K562 (cell line): ENCODE measurements at regions not wholly inside any gene's neighbourhood (a gene's known extent, or its start where the extent isn't known, plus 50 kb on each side); places are given as distances from the start of the nearest gene placed in this dataset.
"Not testable (repeated sequence)": the region's sequence is repeated elsewhere in the genome, so short reads cannot be mapped to it uniquely, and the experiment has no call there.

Experiments
- ATAC-seq: fragments of 200-7000 bp; cut with Tn5 transposase; 3 replicates; pipeline ENCODE4 v1.9.1; 2020; ENCODE audit warnings: moderate library complexity
- BruUV-seq: library from RNA; stranded (reverse); fragments of 400-500 nt; replicated peaks from 2 replicates; lab custom pipeline; 2021; lab: Mats Ljungman, UMichigan
- CTCF ChIA-PET: fragments of 300-600 bp; formaldehyde crosslinking; extraction: SDS; loops from one replicate; lab custom pipeline; 2021; ENCODE audit warnings: low intra/inter-chr PET ratio; lab: Yijun Ruan, JAX
- POLR2A ChIA-PET: fragments of 300-600, 350-650 bp; sonication (Branson Sonifier 250); formaldehyde crosslinking; extraction: SDS; loops from one replicate; lab custom pipeline; 2021; ENCODE audit warnings: antibody characterized with exemption, inconsistent platforms; lab: Yijun Ruan, JAX
- DNase-seq, 4 experiments: peaks; one replicate each; pipeline versions ENCODE4 v3.0.0 to v3.0.0-alpha.2; 2011 to 2018; ENCODE audit warnings: low spot score in 3 of 4, mixed read lengths in 3 of 4; ENCODE audit errors: extremely low read depth in 1 of 4
- FAIRE-seq: peaks from 2 replicates; lab custom pipeline; 2011; peaks lifted over from hg19 to GRCh38; lab: Jason Lieb, UNC
- H2AFZ ChIP-seq: 2 replicates; pipeline ENCODE4 v1.6.0; 2011; ENCODE audit warnings: low read depth, low read length, control low read depth, inconsistent platforms
- H3K27ac ChIP-seq: fragments of 200-600 bp; 3 replicates; pipeline ENCODE4 v1.8.0; 2011; ENCODE audit warnings: low read depth, mild to moderate bottlenecking, control low read depth, inconsistent platforms, low read length, moderate library complexity, mixed read lengths; ENCODE audit errors: extremely low read depth
- H3K27me3 ChIP-seq, 2 experiments: fragments of 300-600 bp in 1 of 2; 2 replicates in 1 of 2; 3 replicates in 1 of 2; pipeline versions ENCODE4 v1.6.0 to v1.8.0; 2011; ENCODE audit warnings: inconsistent platforms in 2 of 2, low read length in 2 of 2, mild to moderate bottlenecking in 1 of 2, mixed read lengths in 1 of 2, moderate library complexity in 1 of 2; ENCODE audit not compliant: control insufficient read depth in 2 of 2, insufficient read depth in 2 of 2
- H3K36me3 ChIP-seq: fragments of 300-600 bp; 3 replicates; pipeline ENCODE4 v1.8.0; 2011; ENCODE audit warnings: mild to moderate bottlenecking, low read length, inconsistent platforms; ENCODE audit not compliant: control insufficient read depth, insufficient read depth
- H3K4me1 ChIP-seq, 2 experiments: fragments of 200-600 bp in 1 of 2; replicated peaks in 1 of 2; 2 replicates in 1 of 2; 3 replicates in 1 of 2; pipeline versions ENCODE4 v1.5.1 to v1.8.0; 2011; ENCODE audit warnings: inconsistent platforms in 2 of 2, low read length in 2 of 2, mild to moderate bottlenecking in 1 of 2, mixed read lengths in 1 of 2, moderate library complexity in 1 of 2; ENCODE audit not compliant: control insufficient read depth in 2 of 2, insufficient read depth in 2 of 2
- H3K4me2 ChIP-seq: 2 replicates; pipeline ENCODE4 v1.6.1; 2011; ENCODE audit warnings: low read length, control low read depth, inconsistent platforms, mixed read lengths; ENCODE audit not compliant: insufficient read depth
- H3K4me3 ChIP-seq: fragments of 200-600 bp; sonication (generic), shearing (Covaris generic); 2 replicates; pipeline ENCODE4 v1.5.1; 2016; ENCODE audit warnings: control low read depth, inconsistent platforms
- H3K79me2 ChIP-seq: fragments of 200-600 bp; 3 replicates; pipeline ENCODE4 v1.8.0; 2011; ENCODE audit warnings: low read length, inconsistent platforms; ENCODE audit not compliant: control insufficient read depth, insufficient read depth
- H3K9ac ChIP-seq, 2 experiments: 2 replicates each; pipeline versions ENCODE4 v1.6.0 to v1.6.1; 2011; ENCODE audit warnings: low read depth in 2 of 2, low read length in 2 of 2, control low read depth in 1 of 2, inconsistent platforms in 1 of 2, mild to moderate bottlenecking in 1 of 2, mixed read lengths in 1 of 2; ENCODE audit not compliant: insufficient read depth in 1 of 2
- H3K9me1 ChIP-seq: one replicate; pipeline ENCODE4 v1.6.0; 2011; ENCODE audit warnings: inconsistent platforms, mild to moderate bottlenecking, low read length, moderate library complexity; ENCODE audit not compliant: control insufficient read depth, insufficient read depth
- H3K9me3 ChIP-seq: replicated peaks from 2 replicates; pipeline ENCODE4 v1.5.1; 2011; ENCODE audit warnings: low read depth, low read length, inconsistent platforms; ENCODE audit not compliant: control insufficient read depth, insufficient read depth
- H4K20me1 ChIP-seq: replicated peaks from 2 replicates; pipeline ENCODE4 v1.6.1; 2011; ENCODE audit warnings: low read length, inconsistent platforms, mixed read lengths; ENCODE audit not compliant: control insufficient read depth, insufficient read depth
- HDGF ChIP-seq: fragments of 450-650 bp; IDR thresholded peaks from 2 replicates; pipeline ENCODE4 v1.6.1; 2016
- HINFP ChIP-seq: fragments of 450-650 bp; conservative IDR thresholded peaks from 2 replicates; pipeline ENCODE4 v1.6.1; 2016; ENCODE audit warnings: missing genetic modification characterization, low read depth, mild to moderate bottlenecking, control low read depth, missing compliant biosample characterization
- ID3 ChIP-seq, 2 experiments: fragments of 250-450 bp in 1 of 2; fragments of 450-650 bp in 1 of 2; sonication (Bioruptor Pico) in 1 of 2; IDR thresholded peaks; 2 replicates each; pipeline versions ENCODE4 v1.6.1 to v1.8.0; 2016 to 2021; ENCODE audit warnings: mild to moderate bottlenecking in 2 of 2, moderate library complexity in 2 of 2, missing compliant biosample characterization in 1 of 2, missing genetic modification characterization in 1 of 2
- MTA1 ChIP-seq: fragments of 450-650 bp; IDR thresholded peaks from 2 replicates; pipeline ENCODE4 v1.6.1; 2017; ENCODE audit warnings: borderline replicate concordance
- NFIC ChIP-seq: fragments of 450-650 bp; IDR thresholded peaks from 2 replicates; pipeline ENCODE4 v1.6.1; 2017; ENCODE audit warnings: mild to moderate bottlenecking, inconsistent platforms
- NFYB ChIP-seq: IDR thresholded peaks from 2 replicates; pipeline ENCODE4 v1.6.1; 2011; ENCODE audit warnings: mild to moderate bottlenecking, moderate library complexity; ENCODE audit not compliant: insufficient read length; ENCODE audit errors: extremely low read depth
- POU5F1 ChIP-seq: fragments of 150-350 bp; IDR thresholded peaks from 2 replicates; pipeline ENCODE4 v1.6.1; 2014; ENCODE audit warnings: borderline replicate concordance, low read length, low read depth, mild to moderate bottlenecking; ENCODE audit not compliant: partially characterized antibody
- SIRT6 ChIP-seq: IDR thresholded peaks from one replicate; pipeline ENCODE4 v1.6.1; 2012; ENCODE audit warnings: low read depth, mild to moderate bottlenecking, control low read depth, inconsistent platforms, low read length, moderate library complexity
- TAF7 ChIP-seq: fragments of 450-650 bp; IDR thresholded peaks from 2 replicates; pipeline ENCODE4 v1.6.1; 2016; ENCODE audit warnings: missing genetic modification characterization, missing compliant biosample characterization
- TFAP4 ChIP-seq: sonication (generic); formaldehyde crosslinking; IDR thresholded peaks from 2 replicates; pipeline ENCODE4 v1.8.0; 2022; ENCODE audit warnings: missing genetic modification reagents, mild to moderate bottlenecking, moderate library complexity, borderline replicate concordance
- TSC22D4 ChIP-seq: fragments of 450-650 bp; IDR thresholded peaks from 2 replicates; pipeline ENCODE4 v1.6.1; 2016; ENCODE audit warnings: missing genetic modification characterization, missing biosample characterization, control low read depth
- whole genome bisulfite sequencing: fragments of 100-300 bp; shearing (Covaris generic); methylation state at CpG from one replicate; pipeline ENCODE4 v1.1.6; 2016; ENCODE audit warnings: low coverage, mixed read lengths; ENCODE audit not compliant: insufficient coverage; ENCODE audit errors: missing lambda C conversion rate; 5-methylcytosine and 5-hydroxymethylcytosine counted together
- in situ Hi-C: fragments of 300-500 bp; cut with MboI; formaldehyde crosslinking; loops from 4 replicates; pipeline ENCODE4 v1.15.0; 2018; ENCODE audit warnings: inconsistent platforms, mixed read lengths
- intact Hi-C: fragments of 100-400 bp; cut with micrococcal nuclease; formaldehyde crosslinking; loops from 2 replicates; pipeline ENCODE4 v1.14.2; 2022

GRCh38 chr2:234248213-234248710 lies 197.8 kb downstream of the SPP2 start:
- H3K9me1 ChIP-seq, CTCF ChIA-PET, H3K9me3 ChIP-seq, POLR2A ChIA-PET, H3K4me1 ChIP-seq, H4K20me1 ChIP-seq, intact Hi-C loops, H2AFZ ChIP-seq, H3K36me3 ChIP-seq, H3K79me2 ChIP-seq, FAIRE-seq, DNase-seq, H3K4me3 ChIP-seq, BruUV-seq, H3K27me3 ChIP-seq, ATAC-seq, H3K27ac ChIP-seq, H3K4me2 ChIP-seq, in situ Hi-C loops, H3K9ac ChIP-seq: not testable (repeated sequence)
- WGBS, result 13% methylated on average over 6 of the region's 10 CpGs
- peak; percentile 70 for TF ChIP-seq NFIC
- peak; percentile 65 for TF ChIP-seq NFYB

GRCh38 chr2:234247453-234248180 lies 197.1 kb downstream of the SPP2 start:
- Histone ChIP-seq H3K9me1 (no peaks in the 10 kb centered on the region), H3K27me3 (no peaks in the 10 kb centered on the region), H3K4me3 (no peak overlapping the region), H3K4me1 (no peaks in the 10 kb centered on the region), H3K9ac (no peak overlapping the region), H3K79me2 (no peaks in the 10 kb centered on the region), H4K20me1 (no peaks in the 10 kb centered on the region), H3K36me3 (no peaks in the 10 kb centered on the region), H3K27ac (no peak overlapping the region), H3K4me2 (no peak overlapping the region), H2AFZ (no peak overlapping the region), H3K9me3 (no peaks in the 10 kb centered on the region)
- intact Hi-C loops, result no loop called here
- DNase-seq (no peak), FAIRE-seq (no peak), ATAC-seq (no peak)
- 5% methylated on average over 19 of the region's 42 CpGs for WGBS
- CTCF ChIA-PET, result no interaction called here
- POLR2A ChIA-PET, result no interaction called here
- in situ Hi-C loops, result no loop called here
- BruUV-seq, result no TSS peak
- no peak for TF ChIP-seq TSC22D4
- TF ChIP-seq TAF7 (tag), result no peak
- TF ChIP-seq HINFP, result no peak
- TF ChIP-seq TFAP4 (CRISPR knock-in tag), result no peak
- no peak for TF ChIP-seq SIRT6
- TF ChIP-seq HDGF, result no peak
- TF ChIP-seq MTA1, result no peak
- no peak for TF ChIP-seq ID3 (CRISPR knock-in tag; IDR thresholded peaks at IDR 0.05)
- no peak for TF ChIP-seq ID3 (tag; IDR thresholded peaks at IDR 0.05)
- TF ChIP-seq POU5F1, result no peak
